Activated naive CD4-positive, alpha-beta T cell (primary cell): ENCODE measurements at regions not wholly inside any gene's neighbourhood (a gene's known extent, or its start where the extent isn't known, plus 50 kb on each side); places are given as distances from the start of the nearest gene placed in this dataset.
A peak's percentile ranks its signal among the peaks of the same experiment; 100 is the strongest.

Experiments
- DNase-seq, 4 experiments: peaks; one replicate each; lab custom pipeline; 2025; lab: John Stamatoyannopoulos, UW

DNA sequence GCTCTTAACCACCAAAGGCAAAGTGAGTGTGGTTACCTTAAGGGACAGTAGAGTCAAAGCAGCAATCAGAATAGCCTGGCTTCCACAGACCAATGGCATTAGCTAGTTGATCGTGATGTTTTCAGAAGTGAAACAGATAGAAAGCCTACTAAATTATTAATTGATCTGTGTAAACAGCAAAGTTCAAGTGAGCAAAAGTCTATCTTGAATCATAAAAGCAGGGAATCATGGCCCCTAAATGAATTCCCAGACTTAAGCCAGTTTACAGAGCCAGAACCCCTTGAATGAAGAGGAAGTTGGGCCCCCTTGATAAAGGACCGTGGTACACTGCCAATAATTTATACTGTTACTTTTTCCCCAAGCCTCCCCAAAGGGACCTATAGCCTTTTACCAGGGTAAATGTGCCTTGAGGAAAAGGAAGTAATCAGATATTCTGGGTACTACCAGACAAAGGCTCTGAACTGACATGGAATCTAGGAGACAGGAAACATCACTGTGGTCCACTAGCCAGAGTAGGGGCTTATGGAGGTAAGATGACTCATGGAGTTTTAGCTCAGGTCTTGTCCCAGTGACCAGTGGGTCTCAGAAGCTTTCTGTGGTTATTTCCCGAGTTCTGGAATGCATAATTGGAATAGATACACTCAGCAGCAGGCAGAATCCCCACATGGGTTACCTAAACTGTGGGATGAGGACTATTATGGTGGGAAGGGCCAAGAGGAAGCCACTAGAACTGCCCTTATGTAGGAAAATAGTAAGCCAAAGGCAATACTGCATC is 317.5 kb downstream of the CD83 start:
- DNase-seq: no peak

DNA sequence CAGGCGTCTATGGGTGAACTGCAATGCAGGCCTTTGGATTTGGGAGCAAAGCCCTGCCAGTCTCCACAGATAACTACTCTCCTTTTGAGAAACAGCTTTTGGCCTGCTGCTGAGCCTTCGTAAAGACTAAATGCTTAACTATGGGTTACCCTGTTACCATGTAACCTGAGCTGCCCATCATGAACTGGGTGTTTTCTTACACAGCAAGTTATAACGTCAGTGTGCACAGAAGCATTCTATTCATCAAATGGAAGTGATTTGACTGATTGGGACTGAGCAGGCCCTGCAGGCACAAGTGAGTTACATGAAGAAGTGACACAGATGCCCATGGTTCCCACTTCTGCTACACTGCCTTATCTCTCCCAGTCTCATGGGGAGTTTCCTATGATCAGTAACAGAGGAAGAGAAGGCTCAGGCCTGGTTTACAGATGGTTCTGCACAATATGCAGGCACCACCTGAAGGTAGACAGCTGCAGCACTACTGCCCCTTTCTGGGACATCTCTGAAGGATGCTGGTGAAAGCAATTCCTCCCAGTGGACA is 319.1 kb downstream of the CD83 start:
- DNase-seq: no peak

DNA sequence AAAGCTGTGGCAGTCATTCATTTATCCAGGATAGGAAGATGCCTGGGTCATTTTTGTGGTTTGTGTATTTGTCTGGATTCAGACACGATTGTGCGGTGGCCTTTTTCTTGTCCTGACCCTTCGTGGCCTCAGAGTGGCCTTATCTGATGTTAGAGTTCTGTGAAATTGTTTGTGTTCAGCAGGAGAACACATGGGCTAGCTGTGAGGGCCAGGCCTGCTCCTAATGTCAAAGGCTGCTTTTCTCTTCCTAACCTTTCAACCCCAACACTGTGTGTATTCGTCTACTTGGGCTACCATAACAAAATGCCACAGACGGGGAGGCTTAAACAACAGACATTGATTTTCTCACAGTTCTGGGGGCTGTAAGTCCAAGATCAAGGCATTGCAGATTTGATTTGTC is 321.8 kb downstream of the CD83 start:
- no peak for DNase-seq

DNA sequence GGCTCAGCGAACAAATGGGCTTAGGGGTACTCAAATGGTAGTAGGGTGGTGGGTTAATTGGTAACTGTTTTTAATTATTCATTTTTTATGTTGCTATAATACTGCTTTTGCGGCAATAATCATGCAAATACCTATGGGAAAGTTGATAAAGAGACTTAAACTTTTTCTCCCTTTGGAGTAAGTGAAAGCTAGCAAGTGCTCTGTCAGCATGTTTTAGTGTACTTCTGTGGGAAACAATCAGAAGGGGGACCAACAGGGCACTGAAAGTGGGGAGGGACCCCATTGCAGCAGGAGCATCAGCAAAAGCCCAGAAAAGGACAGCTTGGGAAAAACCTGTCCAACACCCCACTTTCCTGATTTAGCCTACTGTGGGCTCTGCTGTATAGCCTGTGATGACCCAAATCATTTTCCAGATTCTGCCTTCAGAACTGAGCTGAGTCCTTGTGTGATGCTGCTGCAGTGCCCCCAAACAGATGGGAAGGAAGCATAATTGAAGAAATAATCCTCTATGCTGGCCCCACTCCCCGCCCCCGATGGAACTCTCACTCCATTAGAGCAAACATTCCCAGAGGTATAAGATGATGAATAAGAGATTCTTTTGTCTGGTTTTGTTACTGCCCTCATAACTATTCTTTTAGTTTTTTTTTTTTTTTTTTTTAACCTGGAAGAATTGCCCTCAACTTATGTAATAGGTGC is 322.8 kb downstream of the CD83 start:
- no peak for DNase-seq

DNA sequence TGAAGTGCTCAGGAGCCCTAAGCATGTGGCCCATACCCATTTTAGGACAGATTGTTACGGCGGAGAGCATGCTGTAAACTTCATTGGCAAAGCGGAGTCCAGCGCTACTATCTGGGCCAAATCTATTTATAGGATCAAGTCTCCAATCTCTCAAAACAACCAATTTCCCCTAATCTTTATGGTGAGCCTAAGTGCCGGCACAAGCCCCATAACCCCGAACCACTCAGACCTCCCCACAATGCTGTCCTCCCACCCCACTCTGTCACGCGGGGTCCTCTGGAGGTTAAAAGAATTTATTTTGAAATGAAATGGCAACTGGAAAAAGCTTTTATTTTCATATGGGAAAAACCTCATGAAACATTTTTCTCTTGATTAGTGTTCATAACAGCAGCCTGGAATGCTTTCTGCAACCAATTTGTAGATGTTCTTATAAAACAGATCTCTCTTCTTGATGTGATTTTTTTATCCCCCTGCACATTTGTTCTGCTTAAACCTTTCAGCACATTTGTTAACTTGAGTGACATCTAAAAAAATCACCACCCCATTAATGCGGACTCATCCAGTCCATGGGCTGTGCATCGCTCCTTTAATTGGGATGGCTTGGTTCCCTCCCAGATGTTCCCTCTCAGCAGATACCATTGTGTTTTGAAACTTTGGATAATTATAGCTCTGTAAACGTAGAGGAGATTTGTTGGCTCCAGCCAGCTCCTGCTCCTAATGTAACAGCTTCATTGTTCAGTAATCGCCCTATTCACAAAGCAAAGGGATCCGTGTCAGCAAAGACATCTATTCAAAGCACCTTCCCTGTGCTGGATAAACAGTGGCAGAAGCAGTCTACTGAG is 323.6 kb downstream of the CD83 start:
- DNase-seq: no peak

DNA sequence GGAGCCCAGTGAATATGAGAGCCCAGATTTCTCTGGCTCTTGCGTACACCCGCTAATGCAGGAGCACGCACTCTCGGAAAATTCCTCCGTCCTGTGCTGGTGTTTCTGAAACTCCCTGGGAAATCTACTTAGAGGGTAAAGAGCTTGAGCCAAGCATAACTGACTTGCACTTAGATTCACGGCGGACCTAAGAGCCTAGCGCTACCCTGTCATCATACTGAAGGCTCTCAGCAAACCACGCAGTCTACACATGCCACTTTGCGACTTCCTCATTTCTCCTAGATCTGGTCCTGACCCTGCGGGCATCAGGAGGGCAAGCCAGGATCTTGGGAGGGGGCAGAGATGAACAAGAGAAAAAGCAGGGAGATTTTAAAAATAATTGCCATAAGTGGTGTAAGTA is 324.7 kb downstream of the CD83 start:
- DNase-seq: no peak

DNA sequence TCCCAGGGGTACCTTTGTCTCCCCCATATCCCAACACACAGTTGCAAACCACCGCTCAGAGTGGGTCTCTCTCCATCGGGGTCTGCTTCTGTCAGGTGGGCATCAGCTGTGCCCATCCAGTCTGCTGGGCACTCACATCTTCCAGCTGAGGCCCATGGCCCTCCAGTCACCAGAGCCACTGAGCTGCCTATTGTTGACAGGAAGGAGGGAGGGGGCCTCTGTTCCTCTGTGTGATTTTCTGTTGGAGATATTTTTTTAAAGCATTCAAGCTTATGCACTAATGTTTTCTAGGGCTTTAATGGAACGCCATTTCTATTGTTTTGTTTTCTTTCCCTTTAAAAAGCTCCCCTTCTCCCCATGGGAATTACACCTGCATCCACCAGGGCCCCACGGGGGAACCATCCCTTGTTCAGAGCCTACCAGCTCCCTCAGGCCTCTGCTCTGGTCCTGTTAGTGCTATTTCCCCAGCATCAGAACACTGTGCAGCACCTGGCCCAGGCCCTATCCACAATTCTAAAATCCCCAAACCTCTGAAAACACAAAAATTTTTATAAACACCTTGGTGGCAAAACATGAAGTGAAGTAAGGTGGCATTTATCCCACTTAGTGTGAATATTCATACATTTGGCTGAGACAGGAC is 326.2 kb downstream of the CD83 start:
- DNase-seq: no peak

DNA sequence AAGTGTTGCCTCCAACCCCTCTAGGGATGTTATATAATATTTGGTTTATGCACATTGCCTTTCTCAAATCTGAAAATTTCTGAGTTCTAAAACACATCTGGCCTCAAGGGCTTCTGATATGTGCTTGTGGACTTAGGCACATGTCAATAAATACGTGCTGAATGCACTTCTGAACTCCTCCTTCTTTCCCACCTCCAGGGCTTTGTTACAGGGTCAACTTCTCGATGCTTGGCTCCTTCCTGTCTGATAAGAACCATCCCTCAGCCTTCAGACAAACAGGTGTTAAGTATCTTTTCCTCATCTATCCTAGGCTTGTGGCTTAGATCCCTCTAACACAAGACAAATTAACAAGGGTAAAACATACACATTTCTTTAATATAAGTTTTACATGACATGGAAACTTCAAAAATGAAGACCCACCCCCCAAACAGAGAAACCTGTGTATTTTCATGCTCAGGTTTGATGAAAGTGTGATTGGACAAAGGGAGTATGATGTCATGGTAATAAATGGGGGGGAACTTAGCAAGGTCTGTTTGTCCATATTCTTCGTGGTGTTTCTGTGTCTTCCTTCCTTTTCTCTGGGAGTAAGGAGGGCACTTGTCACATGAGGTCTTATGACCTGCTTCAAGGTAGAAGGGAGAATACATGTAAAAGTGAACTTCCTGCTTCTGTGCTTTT is 326.9 kb downstream of the CD83 start:
- no peak for DNase-seq

DNA sequence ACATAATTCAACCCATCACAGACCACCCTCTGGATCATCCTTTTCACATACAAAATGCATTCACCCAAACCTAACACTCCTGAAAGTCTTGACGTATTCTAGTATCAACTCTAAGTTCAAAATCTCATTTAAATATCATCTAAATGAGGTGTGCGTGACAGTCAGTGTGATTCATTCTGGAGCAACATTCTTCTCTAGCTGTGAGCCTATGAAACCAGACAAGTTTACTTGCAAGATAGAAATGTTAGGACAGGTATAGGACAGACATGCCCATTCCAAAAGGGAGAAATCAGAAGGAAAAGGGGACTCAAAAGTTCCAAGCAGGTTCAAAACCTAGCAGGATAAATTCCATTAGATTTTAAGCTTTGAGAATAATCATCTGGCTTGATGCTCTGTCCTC is 329.7 kb downstream of the CD83 start:
- no peak for DNase-seq

DNA sequence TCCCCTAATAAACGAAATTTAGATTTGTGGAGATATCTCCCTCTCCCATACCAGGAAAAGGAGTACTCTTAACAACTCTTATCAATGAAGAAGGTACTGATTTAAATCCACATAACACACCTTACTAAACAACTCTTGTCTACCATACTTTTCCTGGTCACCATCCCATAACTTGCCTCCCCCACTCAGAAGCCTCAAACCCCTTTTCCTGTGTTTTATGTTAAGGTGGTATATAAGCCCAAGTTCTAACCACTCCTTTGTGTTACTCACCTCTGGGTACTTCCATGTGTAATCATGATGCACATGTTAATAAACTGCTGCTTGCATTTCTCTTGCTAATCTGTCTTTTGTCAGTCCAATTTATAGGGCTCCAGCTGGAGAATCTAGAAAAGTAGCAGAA is 330.7 kb downstream of the CD83 start:
- no peak for DNase-seq

DNA sequence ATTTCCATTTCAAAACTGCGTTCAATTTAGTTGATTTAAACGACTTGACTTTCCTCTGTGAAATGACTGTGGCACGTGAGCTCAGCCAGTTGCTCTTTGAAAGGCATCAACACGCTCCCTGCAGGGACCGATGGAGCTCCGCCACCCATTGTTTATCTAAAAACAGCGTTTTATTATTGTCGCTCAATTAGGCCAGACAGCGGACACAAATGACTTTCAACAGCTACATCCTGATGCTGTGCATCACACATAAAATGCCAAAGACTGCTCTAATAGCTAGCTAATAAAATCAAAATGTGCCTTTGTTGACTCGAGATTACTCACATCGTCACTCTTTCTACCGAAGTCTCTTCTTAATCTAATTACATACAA is 332.5 kb downstream of the CD83 start:
- DNase-seq: no peak

DNA sequence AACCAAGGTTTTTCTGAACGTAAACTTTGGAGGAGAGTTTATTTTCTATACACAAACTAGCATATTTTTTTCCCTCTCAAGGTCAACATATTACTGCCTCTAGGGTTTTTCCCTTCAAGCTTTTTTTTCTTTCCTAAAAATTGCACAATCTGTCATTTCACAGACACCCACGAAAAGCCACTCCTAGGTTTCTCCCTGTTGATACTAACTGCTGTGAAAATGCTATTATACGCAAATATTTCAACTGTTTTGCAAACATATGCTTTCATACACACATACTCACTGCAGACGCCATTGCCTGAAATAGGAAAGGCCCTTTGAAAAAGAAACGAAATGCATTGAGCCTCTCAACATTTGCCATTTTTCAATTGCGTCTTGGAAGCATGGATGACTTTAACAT is 333.0 kb downstream of the CD83 start:
- no peak for DNase-seq

DNA sequence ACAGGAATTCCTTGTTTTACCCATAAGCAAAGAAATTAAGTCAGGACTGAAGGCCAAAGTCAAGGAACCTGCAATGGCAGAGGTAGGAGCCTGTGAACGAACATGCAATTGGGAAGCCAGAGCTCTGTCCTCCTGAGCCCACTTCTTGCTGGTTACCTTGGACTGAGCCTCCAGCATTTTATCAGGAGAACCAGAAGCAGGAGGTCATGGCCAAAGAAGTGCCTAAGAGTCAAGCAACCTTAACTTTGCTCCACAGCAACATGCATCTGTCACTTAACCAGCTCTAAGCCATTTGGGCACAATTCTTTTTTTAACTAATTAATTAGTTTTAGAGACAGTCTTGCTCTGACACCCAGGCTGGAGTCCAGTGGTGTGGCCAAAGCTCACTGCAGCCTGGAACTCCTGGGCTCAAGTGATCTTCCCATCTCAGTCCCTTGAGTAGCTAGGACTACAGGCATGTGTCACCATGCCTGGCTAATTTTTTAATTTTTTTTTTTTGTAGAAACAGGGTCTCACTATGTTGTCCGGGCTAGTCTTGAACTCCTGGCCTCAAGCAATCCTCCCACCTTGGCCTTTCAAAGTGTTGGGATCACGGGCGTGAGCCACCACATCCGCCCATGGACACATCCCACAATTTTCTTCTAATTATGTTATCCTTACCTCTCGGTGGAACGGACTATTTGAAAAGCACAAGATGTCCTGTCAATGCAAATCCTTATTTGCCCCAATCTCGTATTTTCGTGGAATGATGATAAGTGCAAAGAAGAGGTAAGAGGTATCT is 334.2 kb downstream of the CD83 start:
- DNase-seq: no peak

DNA sequence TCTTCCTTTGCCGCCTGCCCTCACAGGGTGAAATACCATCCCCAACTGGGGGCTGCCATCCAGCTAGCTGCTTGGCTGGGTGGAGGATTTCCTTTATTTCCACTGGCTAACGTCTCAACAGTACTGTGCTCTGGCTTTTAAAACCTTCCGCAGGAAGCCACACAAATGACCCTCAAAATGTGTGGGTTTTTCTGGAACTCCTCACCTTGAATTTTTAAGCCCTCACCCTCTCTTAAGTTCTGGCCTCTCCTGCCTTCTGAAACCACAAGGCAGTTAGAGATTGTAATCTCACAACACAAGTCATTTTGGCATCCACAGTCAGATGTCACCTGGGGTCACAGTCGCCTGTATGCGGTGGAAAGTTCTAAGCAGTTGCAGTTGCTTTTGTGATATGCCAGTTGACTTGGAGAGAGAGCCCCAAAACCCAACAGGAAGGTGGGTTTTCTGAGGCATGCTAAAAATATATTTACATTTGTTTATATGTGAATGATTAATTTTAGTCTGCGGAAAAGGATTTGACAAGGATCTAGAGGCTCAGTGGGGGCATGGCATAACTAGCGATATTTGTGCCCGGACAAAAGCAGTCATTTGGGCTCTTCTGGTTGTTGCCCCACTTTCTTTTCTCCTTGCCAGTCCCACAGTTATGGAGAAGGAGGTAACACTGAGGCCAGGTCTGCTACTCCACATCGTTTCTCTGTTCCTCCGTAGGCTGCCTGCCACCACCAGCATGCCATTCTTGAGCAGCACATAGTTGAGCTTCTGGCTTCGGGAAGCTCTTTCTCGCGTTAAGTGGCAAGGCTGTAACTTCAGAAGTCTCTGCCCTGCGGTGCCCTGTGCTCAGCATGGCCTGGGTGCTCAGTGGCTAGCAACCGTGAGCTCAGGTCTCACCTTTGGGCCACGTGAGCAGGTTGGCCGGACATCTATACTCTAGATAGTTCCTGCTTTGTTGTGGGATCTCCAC is 335.3 kb downstream of the CD83 start:
- DNase-seq: peak in 1 of 4 experiments; percentile 8

DNA sequence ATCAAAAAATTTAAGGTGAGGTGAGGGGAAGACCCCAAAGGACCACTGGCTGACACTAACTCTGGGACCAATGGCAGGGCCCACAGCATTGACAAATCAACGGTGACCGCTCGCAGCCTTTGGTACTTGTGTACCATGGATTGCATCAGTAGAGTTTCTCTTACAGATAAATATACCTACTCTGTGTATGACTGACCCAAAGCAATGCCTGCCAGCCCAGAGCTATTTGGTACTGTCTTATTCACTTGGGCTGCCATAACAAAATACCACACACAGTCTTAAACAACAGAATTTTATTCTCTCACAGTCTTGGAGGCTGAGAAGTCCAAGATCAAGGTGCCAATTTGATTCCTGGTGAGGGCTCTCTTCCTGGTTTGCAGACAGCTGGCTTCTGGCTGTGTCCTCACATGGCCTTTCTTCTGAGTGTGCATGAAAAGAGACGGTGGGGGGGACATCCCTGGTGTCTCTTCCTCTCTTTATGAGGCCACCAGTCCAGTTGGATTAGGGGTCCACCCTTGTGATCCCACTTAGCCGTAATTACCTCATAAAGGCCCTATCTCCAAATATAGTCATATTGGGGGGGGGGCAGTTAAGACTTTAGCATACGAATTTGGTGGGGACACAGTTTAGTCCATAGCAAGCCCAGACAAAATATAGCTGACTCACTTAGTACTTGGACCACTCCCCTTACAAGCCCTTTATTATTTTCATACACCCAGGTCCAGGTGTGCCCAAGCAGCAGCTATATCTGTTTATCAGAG is 336.3 kb downstream of the CD83 start:
- DNase-seq: no peak

DNA sequence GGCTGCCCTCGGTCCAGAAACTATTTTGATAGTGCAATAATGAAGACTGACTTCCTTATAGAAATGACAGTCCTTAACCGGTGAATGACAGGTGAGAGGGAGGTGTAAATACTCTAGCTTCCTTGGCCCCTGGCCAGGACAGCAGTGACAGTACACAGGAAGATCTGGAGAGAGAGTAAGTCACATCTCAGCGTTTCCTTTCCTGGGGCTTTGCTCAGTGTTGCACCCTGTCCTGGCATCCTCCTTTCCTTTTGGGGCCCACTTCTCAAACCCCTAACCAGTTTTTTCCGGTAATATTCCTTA is 336.9 kb downstream of the CD83 start:
- peak in 2 of 4 experiments; percentile 23 to 26 for DNase-seq

DNA sequence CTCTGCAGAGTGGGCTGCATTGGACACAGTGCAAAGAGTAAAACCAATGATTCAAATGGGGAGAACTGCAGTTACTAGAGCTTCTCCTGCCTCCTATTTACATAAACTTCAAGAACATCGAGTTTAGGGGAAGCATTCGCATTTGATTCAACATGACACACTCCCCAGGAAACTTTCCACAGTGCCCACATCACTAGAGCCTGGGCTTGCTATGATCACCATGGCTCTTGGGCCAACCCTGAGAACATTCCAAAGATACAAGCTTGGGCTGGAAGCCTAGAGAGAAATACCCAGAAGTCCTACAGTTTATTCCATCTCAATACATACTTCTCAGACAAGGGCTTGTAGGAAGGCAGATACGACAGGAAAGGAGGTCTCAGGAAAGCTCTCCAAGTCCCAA is 337.9 kb downstream of the CD83 start:
- DNase-seq: no peak

DNA sequence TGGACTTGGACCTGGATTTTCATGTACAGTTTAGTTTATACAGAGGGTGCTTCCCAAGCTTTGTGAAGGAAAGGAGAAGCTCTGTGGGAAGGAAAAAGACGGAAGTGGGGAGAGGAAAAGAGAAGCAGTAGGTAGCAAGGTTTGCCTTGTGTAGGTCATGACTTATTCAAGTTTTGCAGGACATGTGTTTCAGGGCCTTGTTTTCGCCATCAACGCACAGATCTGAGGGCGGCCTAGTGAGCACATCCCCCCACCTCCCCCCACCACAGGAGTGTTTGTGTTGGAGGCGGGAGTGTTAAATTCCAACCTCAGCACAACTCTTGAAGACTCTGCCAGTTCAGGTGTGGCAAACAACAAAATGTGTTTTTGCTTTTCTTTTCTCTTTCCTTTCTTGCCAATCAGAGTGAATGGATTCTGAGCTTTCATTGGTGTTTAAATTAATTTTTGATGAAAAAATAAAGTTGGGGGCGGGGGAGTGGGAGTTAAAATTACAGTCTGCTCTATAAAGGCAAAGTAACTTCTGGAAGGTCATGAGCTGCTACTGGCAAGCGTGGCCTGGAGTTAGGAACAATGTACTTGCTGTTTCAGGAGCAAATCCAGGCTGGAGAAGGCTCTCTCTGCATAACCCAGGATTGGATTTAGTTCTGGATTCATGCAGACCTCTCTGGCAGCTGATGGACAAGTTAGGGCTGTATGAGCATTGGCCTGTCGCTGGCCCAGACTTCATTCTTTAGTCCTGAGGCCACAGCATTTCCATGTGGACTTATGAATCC is 338.5 kb downstream of the CD83 start:
- no peak for DNase-seq
